Neutrophil (primary cell): ENCODE measurements at regions not wholly inside any gene's neighbourhood (a gene's known extent, or its start where the extent isn't known, plus 50 kb on each side); places are given as distances from the start of the nearest gene placed in this dataset.

Experiments used
- H3K27ac ChIP-seq: fragments of 200-600 bp; sonication (generic); 2 replicates; pipeline ENCODE4 v1.5.1; 2016; ENCODE audit warnings: mild to moderate bottlenecking, moderate library complexity
- H3K27me3 ChIP-seq: fragments of 200-600 bp; sonication (generic); 2 replicates; pipeline ENCODE4 v1.6.0; 2016; ENCODE audit warnings: mild to moderate bottlenecking
- H3K36me3 ChIP-seq: fragments of 200-600 bp; sonication (generic); 2 replicates; pipeline ENCODE4 v1.5.1; 2017
- H3K4me1 ChIP-seq, 2 experiments: fragments of 200-600 bp in 1 of 2; sonication (generic) in 1 of 2; 1 replicate in 1 of 2; 2 replicates in 1 of 2; pipeline versions ENCODE4 v1.5.1 to v1.6.1; 2013 to 2016; ENCODE audit warnings: low read depth in 1 of 2, low read length in 1 of 2, mild to moderate bottlenecking in 1 of 2, moderate library complexity in 1 of 2; ENCODE audit not compliant: control insufficient read depth in 1 of 2, insufficient read depth in 1 of 2
- H3K4me3 ChIP-seq, 2 experiments: fragments of 200-600 bp in 1 of 2; sonication (generic) in 1 of 2; 1 replicate in 1 of 2; 2 replicates in 1 of 2; pipeline ENCODE4 v1.5.1; 2013 to 2016; ENCODE audit warnings: low read depth in 1 of 2, low read length in 1 of 2, mild to moderate bottlenecking in 1 of 2, moderate library complexity in 1 of 2
- H3K9me3 ChIP-seq: fragments of 200-600 bp; sonication (generic); 2 replicates; pipeline ENCODE4 v1.5.1; 2016
- CTCF ChIP-seq: fragments of 200-600 bp; sonication (generic); IDR thresholded peaks from 2 replicates; pipeline ENCODE4 v1.5.1; 2016; ENCODE audit warnings: antibody characterized with exemption

- Histone ChIP-seq H3K27ac (no peak overlapping the region), H3K4me1 (no peaks in the 10 kb centered on the region), H3K27me3 (no peaks in the 10 kb centered on the region), H3K9me3 (no peaks in the 10 kb centered on the region), H3K4me3 (no peak overlapping the region), H3K36me3 (no peaks in the 10 kb centered on the region)
- no peak for TF ChIP-seq CTCF
Observed at GRCh38 chr6:113529196-113529595, 327.9 kb upstream of the MARCKS start.

GRCh38 chr6:113529879-113530278, 327.3 kb upstream of the MARCKS start:
- Histone ChIP-seq H3K36me3 (no peaks in the 10 kb centered on the region), H3K4me1 (no peaks in the 10 kb centered on the region), H3K27ac (no peak overlapping the region), H3K4me3 (no peak overlapping the region), H3K27me3 (no peaks in the 10 kb centered on the region), H3K9me3 (no peaks in the 10 kb centered on the region)
- no peak for TF ChIP-seq CTCF

- TF ChIP-seq CTCF: no peak
- Histone ChIP-seq H3K36me3 (no peaks in the 10 kb centered on the region), H3K27ac (no peak overlapping the region), H3K4me1 (no peaks in the 10 kb centered on the region), H3K4me3 (no peak overlapping the region), H3K27me3 (no peaks in the 10 kb centered on the region), H3K9me3 (no peaks in the 10 kb centered on the region)
Observed at GRCh38 chr6:113530769-113531168, 326.4 kb upstream of the MARCKS start.

GRCh38 chr6:113539202-113539601, 317.9 kb upstream of the MARCKS start:
- Histone ChIP-seq H3K27ac (no peak overlapping the region), H3K4me1 (no peaks in the 10 kb centered on the region), H3K36me3 (no peaks in the 10 kb centered on the region), H3K9me3 (no peaks in the 10 kb centered on the region), H3K27me3 (no peaks in the 10 kb centered on the region), H3K4me3 (no peak overlapping the region)
- no peak for TF ChIP-seq CTCF

- Histone ChIP-seq H3K27me3 (no peaks in the 10 kb centered on the region), H3K27ac (no peak overlapping the region), H3K9me3 (no peaks in the 10 kb centered on the region), H3K4me3 (no peak overlapping the region), H3K36me3 (no peaks in the 10 kb centered on the region), H3K4me1 (no peaks in the 10 kb centered on the region)
- no peak for TF ChIP-seq CTCF
Observed at GRCh38 chr6:113539623-113540022, 317.5 kb upstream of the MARCKS start.

- TF ChIP-seq CTCF: no peak
- Histone ChIP-seq H3K27me3 (no peaks in the 10 kb centered on the region), H3K4me1 (no peaks in the 10 kb centered on the region), H3K27ac (no peak overlapping the region), H3K9me3 (no peaks in the 10 kb centered on the region), H3K4me3 (no peak overlapping the region), H3K36me3 (no peaks in the 10 kb centered on the region)
Observed at GRCh38 chr6:113540466-113540865, 316.7 kb upstream of the MARCKS start.
